AG09319 (cell line): ENCODE measurements at regions not wholly inside any gene's neighbourhood (a gene's known extent, or its start where the extent isn't known, plus 50 kb on each side); places are given as distances from the start of the nearest gene placed in this dataset.
"Not testable (repeated sequence)": the region's sequence is repeated elsewhere in the genome, so short reads cannot be mapped to it uniquely, and the experiment has no call there.

Experiments
- DNase-seq: peaks from one replicate; pipeline ENCODE4 v3.0.0-alpha.2; 2010; ENCODE audit warnings: low read depth; ENCODE audit errors: extremely low read depth
- CTCF ChIP-seq: IDR thresholded peaks from 2 replicates; pipeline ENCODE4 v1.5.1; 2011; ENCODE audit warnings: low read depth, mild to moderate bottlenecking, inconsistent platforms, low read length, moderate library complexity

GRCh38 chr7:37601321-37601720 lies 82.2 kb upstream of the GPR141 start:
- TF ChIP-seq CTCF, result no peak
- no peak for DNase-seq

- TF ChIP-seq CTCF, result no peak
- no peak for DNase-seq
These were observed 79.5 kb upstream of the GPR141 start for GRCh38 chr7:37604078-37604477.

GRCh38 chr7:37617406-37617805 lies 66.2 kb upstream of the GPR141 start:
- DNase-seq, result not testable (repeated sequence)

- TF ChIP-seq CTCF, result no peak
- no peak for DNase-seq
These were observed 50.5 kb upstream of the GPR141 start for GRCh38 chr7:37633048-37633447.
